ENCODE measurements at regions not wholly inside any gene's neighbourhood (a gene's known extent, or its start where the extent isn't known, plus 50 kb on each side); places are given as distances from the start of the nearest gene placed in this dataset.

GRCh38 chr12:33794954-33795353 lies 227.3 kb upstream of the ALG10 start:
- TF ChIP-seq YY1 (tag by site-specific recombination; IDR thresholded peaks at IDR 0.05) (no peak), KLF1 (tag by site-specific recombination; IDR thresholded peaks at IDR 0.05) (no peak), ZNF10 (tag by site-specific recombination; IDR thresholded peaks at IDR 0.05) (no peak), CTCF (tag by site-specific recombination; IDR thresholded peaks at IDR 0.05) (no peak), REST (tag by site-specific recombination; IDR thresholded peaks at IDR 0.05) (no peak), ZNF274 (IDR thresholded peaks at IDR 0.05; ENCODE audit: low read length) (no peak), ZNF274 (tag by site-specific recombination; IDR thresholded peaks at IDR 0.05; ENCODE audit: borderline replicate concordance) (no peak)
